Epithelial cell of proximal tubule (primary cell): ENCODE measurements at regions not wholly inside any gene's neighbourhood (a gene's known extent, or its start where the extent isn't known, plus 50 kb on each side); places are given as distances from the start of the nearest gene placed in this dataset.

Source experiments
- DNase-seq: peaks from one replicate; pipeline ENCODE4 v3.0.0-alpha.2; 2011; ENCODE audit warnings: low read depth
- H3K4me3 ChIP-seq: 2 replicates; pipeline ENCODE4 v1.5.1; 2011; ENCODE audit warnings: low read depth, mild to moderate bottlenecking, low read length
- CTCF ChIP-seq: conservative IDR thresholded peaks from 2 replicates; pipeline ENCODE4 v1.5.1; 2012; ENCODE audit warnings: low read depth, mild to moderate bottlenecking, low read length

DNA sequence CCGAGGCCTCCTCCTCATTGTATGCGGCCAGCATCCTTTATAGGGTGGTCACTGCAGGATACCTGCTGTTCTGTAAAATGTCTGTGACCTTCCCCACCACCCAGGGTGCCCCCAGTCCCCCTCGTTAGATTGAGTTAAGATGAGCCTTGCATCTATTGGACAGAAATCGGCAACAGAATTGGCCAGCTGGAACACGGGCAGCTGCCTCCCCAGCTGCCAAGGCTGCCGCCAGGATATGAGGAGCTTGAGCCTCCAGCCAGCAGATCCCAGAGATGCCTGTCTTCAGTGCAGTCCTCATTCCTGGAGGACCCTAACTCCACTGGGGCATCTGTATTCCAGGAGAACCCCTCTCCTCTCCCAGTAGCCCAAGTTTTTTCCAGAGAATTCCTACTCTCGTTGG lies 463.0 kb downstream of the TSHZ3 start:
- DNase-seq = no peak
- H3K4me3 ChIP-seq = no peak overlapping the region

DNA sequence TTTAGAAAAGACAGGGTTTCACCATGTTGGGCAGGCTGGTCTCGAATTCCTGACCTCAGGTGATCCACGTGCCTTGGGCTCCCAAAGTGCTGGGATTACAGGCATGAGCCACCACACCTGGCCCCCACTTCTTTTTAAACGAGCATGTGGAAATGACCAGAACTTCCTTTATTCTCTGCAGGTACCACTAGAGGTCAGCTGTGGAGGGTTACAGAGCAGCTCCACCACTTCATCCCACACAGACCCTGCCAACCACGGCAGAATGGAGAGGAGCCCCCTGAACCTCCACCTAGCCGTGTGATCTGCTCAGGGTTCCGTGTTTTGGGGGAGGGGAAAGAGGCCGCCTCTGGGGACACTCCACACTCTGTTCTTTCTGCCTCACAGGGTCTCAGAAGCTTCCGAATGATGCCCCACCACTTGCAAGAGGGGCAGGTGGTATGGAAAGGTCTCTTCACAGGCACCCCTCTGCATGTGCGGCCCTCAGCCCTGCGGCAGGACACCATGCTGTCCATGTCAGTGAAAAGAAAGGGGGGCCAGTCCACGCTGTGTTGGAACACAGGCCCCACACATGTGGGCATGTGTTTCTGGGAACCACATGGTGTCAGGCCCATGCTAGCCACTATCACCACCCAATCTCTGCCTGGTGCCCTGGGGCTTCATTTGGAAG lies 465.0 kb downstream of the TSHZ3 start:
- no peak for DNase-seq
- TF ChIP-seq CTCF = no peak
- H3K4me3 ChIP-seq = no peak overlapping the region

More for the DNA sequence above, 463.0 kb downstream of the TSHZ3 start:
- TF ChIP-seq CTCF = no peak

- DNase-seq = no peak
- no peak for TF ChIP-seq CTCF
- no peak overlapping the region for H3K4me3 ChIP-seq
These were observed 466.2 kb downstream of the TSHZ3 start for GRCh38 chr19:30883071-30883470.

DNA sequence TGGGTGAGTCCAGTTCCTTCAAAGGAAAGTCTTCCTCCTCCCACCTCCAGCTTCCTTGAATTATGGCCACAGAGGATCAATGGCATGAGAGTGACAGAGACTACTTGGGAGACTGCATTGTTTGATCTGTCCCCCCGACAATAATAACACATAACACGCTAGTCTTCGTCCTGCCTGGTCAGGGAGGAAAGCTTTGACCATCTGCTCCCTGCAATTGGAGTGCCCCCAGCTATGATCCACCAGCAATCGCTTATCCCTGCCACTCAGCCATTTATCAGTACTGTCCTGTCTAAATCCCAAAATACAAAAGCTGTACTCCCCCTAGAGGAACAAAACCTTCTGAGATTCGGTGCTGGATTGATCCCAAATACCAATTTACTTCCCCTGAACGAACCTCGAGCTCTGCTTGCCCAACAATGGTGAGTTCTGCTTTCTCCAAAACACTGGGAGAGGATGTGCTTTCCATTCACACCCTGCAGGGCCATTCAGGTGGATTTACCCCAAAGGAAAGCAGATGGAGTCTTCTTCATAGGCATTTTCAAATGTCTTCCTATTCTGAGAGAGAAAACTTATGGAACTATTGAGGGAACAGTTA lies 466.7 kb downstream of the TSHZ3 start:
- DNase-seq = no peak
- no peak overlapping the region for H3K4me3 ChIP-seq
- TF ChIP-seq CTCF = no peak

- DNase-seq = no peak
- no peak for TF ChIP-seq CTCF
- H3K4me3 ChIP-seq = no peak overlapping the region
These were observed 467.3 kb downstream of the TSHZ3 start for GRCh38 chr19:30881930-30882329.

DNA sequence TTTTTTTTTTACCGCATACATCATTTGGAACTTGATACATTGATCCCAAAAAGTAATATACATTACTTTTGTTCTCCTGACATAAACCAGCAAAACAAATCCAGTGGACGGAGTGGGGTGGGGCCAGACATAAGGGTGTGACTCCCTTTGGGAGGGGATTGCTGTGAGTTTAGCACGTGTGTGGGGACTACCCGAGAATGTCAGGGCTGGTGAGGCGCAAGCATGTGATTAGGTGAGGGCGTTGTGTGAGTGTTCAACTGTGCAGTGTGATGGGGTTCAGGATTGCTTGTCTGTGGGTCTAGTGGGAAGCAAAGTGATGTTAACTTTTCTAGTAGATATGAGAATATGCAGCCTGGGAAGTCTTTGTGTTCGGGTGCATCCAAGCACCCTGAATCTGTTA lies 468.0 kb downstream of the TSHZ3 start:
- no peak for TF ChIP-seq CTCF
- DNase-seq = no peak
- H3K4me3 ChIP-seq = no peak overlapping the region

DNA sequence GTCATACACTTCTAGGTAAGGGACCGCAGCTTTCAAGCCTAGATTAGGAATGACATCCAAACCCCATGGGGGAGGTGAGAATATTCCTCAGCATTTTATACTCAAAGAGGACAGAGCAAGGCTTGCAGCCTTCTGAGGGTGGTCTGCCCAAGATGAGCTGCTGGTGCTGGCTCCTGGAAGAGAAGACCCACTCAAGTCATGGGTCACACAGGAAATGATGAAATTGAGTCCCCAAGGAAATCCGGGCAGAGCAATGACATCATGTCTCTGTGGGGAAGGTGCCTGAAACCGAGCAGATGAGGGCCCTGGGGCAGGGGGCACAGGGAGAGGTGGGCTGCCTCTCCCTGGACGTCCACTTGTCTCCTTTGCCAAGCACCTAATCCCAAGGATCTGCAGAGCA lies 468.7 kb downstream of the TSHZ3 start:
- TF ChIP-seq CTCF = no peak
- H3K4me3 ChIP-seq = no peak overlapping the region
- no peak for DNase-seq
